HEK293 (cell line): ENCODE measurements at regions not wholly inside any gene's neighbourhood (a gene's known extent, or its start where the extent isn't known, plus 50 kb on each side); places are given as distances from the start of the nearest gene placed in this dataset.

Source experiments
- BCL11A ChIP-seq: fragments of 450-650 bp; formaldehyde crosslinking; IDR thresholded peaks from 2 replicates; pipeline ENCODE4 v1.5.1; 2016; ENCODE audit warnings: low read depth, missing biosample characterization, missing genetic modification characterization
- CTCF ChIP-seq: fragments of 450-650 bp; formaldehyde crosslinking; IDR thresholded peaks from 2 replicates; pipeline ENCODE4 v1.5.1; 2016; ENCODE audit warnings: missing biosample characterization, missing genetic modification characterization
- KLF8 ChIP-seq: fragments of 450-650 bp; formaldehyde crosslinking; IDR thresholded peaks from 2 replicates; pipeline ENCODE4 v1.5.1; 2016; ENCODE audit warnings: missing biosample characterization, missing genetic modification characterization
- PBX3 ChIP-seq: sonication (generic); formaldehyde crosslinking; IDR thresholded peaks from 2 replicates; pipeline ENCODE4 v1.8.1; 2022; ENCODE audit warnings: mild to moderate bottlenecking, moderate library complexity, missing genetic modification reagents
- ZBTB7A ChIP-seq: fragments of 450-650 bp; formaldehyde crosslinking; IDR thresholded peaks from 2 replicates; pipeline ENCODE4 v1.5.1; 2016; ENCODE audit warnings: low read depth, missing biosample characterization, missing genetic modification characterization
- ZFP41 ChIP-seq: fragments of 450-650 bp; formaldehyde crosslinking; IDR thresholded peaks from 2 replicates; pipeline ENCODE4 v1.5.1; 2016; ENCODE audit warnings: missing biosample characterization, missing genetic modification characterization, borderline replicate concordance
- ZNF121 ChIP-seq: fragments of 450-650 bp; formaldehyde crosslinking; IDR thresholded peaks from 2 replicates; pipeline ENCODE4 v1.5.1; 2016; ENCODE audit warnings: missing biosample characterization, missing genetic modification characterization
- ZNF426 ChIP-seq: fragments of 450-650 bp; formaldehyde crosslinking; IDR thresholded peaks from 2 replicates; pipeline ENCODE4 v1.5.1; 2017; ENCODE audit warnings: missing biosample characterization, missing genetic modification characterization, mild to moderate bottlenecking, inconsistent platforms, moderate library complexity
- ZNF510 ChIP-seq: fragments of 450-650 bp; formaldehyde crosslinking; IDR thresholded peaks from 2 replicates; pipeline ENCODE4 v1.5.1; 2018; ENCODE audit warnings: mild to moderate bottlenecking, missing genetic modification characterization, missing biosample characterization; ENCODE audit not compliant: insufficient replicate concordance
- ZNF626 ChIP-seq: fragments of 450-650 bp; sonication (Bioruptor Pico); formaldehyde crosslinking; IDR thresholded peaks from 2 replicates; pipeline ENCODE4 v1.5.1; 2018; ENCODE audit warnings: missing biosample characterization, missing genetic modification characterization, inconsistent platforms
- ZNF664 ChIP-seq: fragments of 450-650 bp; formaldehyde crosslinking; IDR thresholded peaks from 2 replicates; pipeline ENCODE4 v1.5.1; 2016; ENCODE audit warnings: missing biosample characterization, missing genetic modification characterization
- ZNF707 ChIP-seq: fragments of 450-650 bp; formaldehyde crosslinking; IDR thresholded peaks from 2 replicates; pipeline ENCODE4 v1.5.1; 2016; ENCODE audit warnings: missing biosample characterization, missing genetic modification characterization
- ZNF792 ChIP-seq: fragments of 450-650 bp; formaldehyde crosslinking; IDR thresholded peaks from 2 replicates; pipeline ENCODE4 v1.5.1; 2016; ENCODE audit warnings: missing biosample characterization, missing genetic modification characterization
- TF ChIP-seq, protein P1 (sequence below): fragments of 450-650 bp; formaldehyde crosslinking; IDR thresholded peaks from 2 replicates; pipeline ENCODE4 v1.5.1; 2016; ENCODE audit warnings: missing biosample characterization, missing genetic modification characterization

DNA sequence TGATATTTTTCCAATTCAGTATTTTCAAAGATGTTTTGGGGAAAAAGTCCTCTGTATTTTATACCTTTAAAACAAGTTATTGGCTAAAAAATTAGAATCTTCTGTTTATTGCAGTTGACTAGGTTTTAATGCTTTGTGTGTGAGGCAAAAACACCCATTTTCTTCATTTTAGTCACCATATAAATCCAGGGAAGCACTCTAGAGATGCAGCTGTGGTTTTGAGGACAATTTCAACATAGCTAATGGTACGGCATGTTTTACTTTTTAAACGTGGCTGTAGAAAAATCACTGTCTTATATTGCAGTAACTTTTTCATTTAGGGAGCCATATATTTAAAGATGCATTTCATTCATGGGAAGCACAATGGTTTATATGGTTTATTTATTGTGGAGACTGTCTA lies 129.1 kb upstream of the PITX2 start:
- TF ChIP-seq BCL11A (tag by site-specific recombination), result no peak
- no peak for TF ChIP-seq ZNF792
- no peak for TF ChIP-seq PBX3 (CRISPR knock-in tag)
- no peak for TF ChIP-seq ZBTB7A
- no peak for TF ChIP-seq ZNF510 (tag by site-specific recombination)
- TF ChIP-seq CTCF (tag by site-specific recombination), result no peak
- no peak for TF ChIP-seq ZNF121 (tag by site-specific recombination)
- TF ChIP-seq, protein P1, sequence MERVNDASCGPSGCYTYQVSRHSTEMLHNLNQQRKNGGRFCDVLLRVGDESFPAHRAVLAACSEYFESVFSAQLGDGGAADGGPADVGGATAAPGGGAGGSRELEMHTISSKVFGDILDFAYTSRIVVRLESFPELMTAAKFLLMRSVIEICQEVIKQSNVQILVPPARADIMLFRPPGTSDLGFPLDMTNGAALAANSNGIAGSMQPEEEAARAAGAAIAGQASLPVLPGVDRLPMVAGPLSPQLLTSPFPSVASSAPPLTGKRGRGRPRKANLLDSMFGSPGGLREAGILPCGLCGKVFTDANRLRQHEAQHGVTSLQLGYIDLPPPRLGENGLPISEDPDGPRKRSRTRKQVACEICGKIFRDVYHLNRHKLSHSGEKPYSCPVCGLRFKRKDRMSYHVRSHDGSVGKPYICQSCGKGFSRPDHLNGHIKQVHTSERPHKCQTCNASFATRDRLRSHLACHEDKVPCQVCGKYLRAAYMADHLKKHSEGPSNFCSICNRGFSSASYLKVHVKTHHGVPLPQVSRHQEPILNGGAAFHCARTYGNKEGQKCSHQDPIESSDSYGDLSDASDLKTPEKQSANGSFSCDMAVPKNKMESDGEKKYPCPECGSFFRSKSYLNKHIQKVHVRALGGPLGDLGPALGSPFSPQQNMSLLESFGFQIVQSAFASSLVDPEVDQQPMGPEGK (tag by site-specific recombination), result no peak
- no peak for TF ChIP-seq ZNF626 (tag by site-specific recombination)
- TF ChIP-seq ZNF707 (tag by site-specific recombination), result no peak
- no peak for TF ChIP-seq ZNF664
- no peak for TF ChIP-seq ZFP41 (tag by site-specific recombination)
- no peak for TF ChIP-seq KLF8 (tag by site-specific recombination)
- no peak for TF ChIP-seq ZNF426 (tag by site-specific recombination)
